Esophagus squamous epithelium (tissue), 5 donors: ENCODE measurements at regions not wholly inside any gene's neighbourhood (a gene's known extent, or its start where the extent isn't known, plus 50 kb on each side); places are given as distances from the start of the nearest gene placed in this dataset.

ENCODE experiments used
- DNase-seq: peaks from one replicate; lab custom pipeline; 2025; lab: John Stamatoyannopoulos, UW
- H3K27ac ChIP-seq, 4 donors: fragments of 200-600 bp; sonication (generic); one replicate each; pipeline ENCODE4 v1.5.1; 2016 to 2019; ENCODE audit warnings: mild to moderate bottlenecking in 1 of 4
- H3K27me3 ChIP-seq, 4 donors: fragments of 200-600 bp; sonication (generic); 1 replicate in 3 of 4; 2 replicates in 1 of 4; pipeline versions ENCODE4 v1.5.1 to v1.6.0; 2017 to 2021; ENCODE audit warnings: antibody characterized with exemption in 1 of 4
- H3K36me3 ChIP-seq, 3 donors: fragments of 200-600 bp; sonication (generic); one replicate each; pipeline ENCODE4 v1.5.1; 2016 to 2019
- H3K4me1 ChIP-seq, 3 donors: fragments of 200-600 bp; sonication (generic); one replicate each; pipeline ENCODE4 v1.5.1; 2017 to 2019
- H3K4me3 ChIP-seq, 4 donors: fragments of 200-600 bp; sonication (generic); 1 replicate in 3 of 4; 2 replicates in 1 of 4; pipeline ENCODE4 v1.5.1; 2016 to 2019; ENCODE audit warnings: mild to moderate bottlenecking in 2 of 4, moderate library complexity in 1 of 4
- H3K9me3 ChIP-seq, 3 donors: fragments of 200-600 bp; sonication (generic); one replicate each; pipeline ENCODE4 v1.5.1; 2016 to 2019
- CTCF ChIP-seq, 6 experiments: fragments of 450-650 bp in 4 of 6; fragments of 200-600 bp in 2 of 6; sonication (generic) in 2 of 6; IDR thresholded peaks; one replicate each; pipeline ENCODE4 v1.5.1; 2016 to 2019; ENCODE audit warnings: antibody characterized with exemption in 6 of 6, mild to moderate bottlenecking in 4 of 6, moderate library complexity in 4 of 6
- POLR2A ChIP-seq, 4 donors: fragments of 450-650 bp; IDR thresholded peaks; one replicate each; pipeline ENCODE4 v1.6.1; 2017; ENCODE audit warnings: antibody characterized with exemption in 4 of 4, mild to moderate bottlenecking in 4 of 4, moderate library complexity in 3 of 4
- whole genome bisulfite sequencing, 2 donors: methylation state at CpG; one replicate each; pipeline ENCODE4 v1.1.5; 2018; 5-methylcytosine and 5-hydroxymethylcytosine counted together
- intact Hi-C: fragments of 100-400 bp; cut with DNase I; formaldehyde crosslinking; loops from one replicate; pipeline ENCODE4 v1.15.0; 2022
- donor health status: DM: yes; HTN: yes; CAD: no.

GRCh38 chr5:125969011-125969813, 454.0 kb upstream of the GRAMD2B start:
- no peak overlapping the region for H3K4me3 ChIP-seq
- no peaks in the 10 kb centered on the region for H3K4me1 ChIP-seq
- H3K27me3 ChIP-seq = peaks cover 0 to 4% (median 0%) of the 10 kb centered on the region in 4 donors
- intact Hi-C loops = no loop called here
- DNase-seq = no peak
- TF ChIP-seq CTCF (IDR thresholded peaks at IDR 0.05) (no peak), POLR2A (IDR thresholded peaks at IDR 0.05) (no peak)
- WGBS, 2 donors = 75% methylated on average over 6 of the region's 6 CpGs
- no peaks in the 10 kb centered on the region for H3K36me3 ChIP-seq
- no peaks in the 10 kb centered on the region for H3K9me3 ChIP-seq
- H3K27ac ChIP-seq = no peak overlapping the region

GRCh38 chr5:125969814-125970171, 453.4 kb upstream of the GRAMD2B start:
- Histone ChIP-seq H3K4me1 (no peaks in the 10 kb centered on the region), H3K9me3 (no peaks in the 10 kb centered on the region), H3K27me3 (peaks cover 0 to 4% (median 0%) of the 10 kb centered on the region in 4 donors), H3K36me3 (no peaks in the 10 kb centered on the region), H3K27ac (no peak overlapping the region), H3K4me3 (no peak overlapping the region)
- DNase-seq = no peak
- WGBS, 2 donors = 85 to 90% methylated on average over 1 of the region's 1 CpG
- TF ChIP-seq POLR2A (IDR thresholded peaks at IDR 0.05) (no peak), CTCF (IDR thresholded peaks at IDR 0.05) (no peak)
- intact Hi-C loops = no loop called here

GRCh38 chr5:125970631-125971307, 452.4 kb upstream of the GRAMD2B start:
- no peak overlapping the region for H3K27ac ChIP-seq
- H3K4me1 ChIP-seq = no peaks in the 10 kb centered on the region
- H3K9me3 ChIP-seq = no peaks in the 10 kb centered on the region
- no peak overlapping the region for H3K4me3 ChIP-seq
- no peaks in the 10 kb centered on the region for H3K36me3 ChIP-seq
- intact Hi-C loops = no loop called here
- WGBS, 2 donors = 74 to 75% methylated on average over 6 to 7 of the region's 7 CpGs
- no peak for TF ChIP-seq CTCF (IDR thresholded peaks at IDR 0.05)
- no peak for TF ChIP-seq POLR2A (IDR thresholded peaks at IDR 0.05)
- H3K27me3 ChIP-seq = peaks cover 0 to 4% (median 0%) of the 10 kb centered on the region in 4 donors
- DNase-seq = no peak

- 78 to 82% methylated on average over 3 of the region's 3 CpGs for WGBS, 2 donors
- no peak overlapping the region for H3K4me3 ChIP-seq
- H3K36me3 ChIP-seq = no peaks in the 10 kb centered on the region
- TF ChIP-seq POLR2A (IDR thresholded peaks at IDR 0.05) (no peak), CTCF (IDR thresholded peaks at IDR 0.05) (no peak)
- H3K27ac ChIP-seq = no peak overlapping the region
- no peaks in the 10 kb centered on the region for H3K4me1 ChIP-seq
- H3K9me3 ChIP-seq = no peaks in the 10 kb centered on the region
- intact Hi-C loops = no loop called here
- H3K27me3 ChIP-seq = no peaks in the 10 kb centered on the region
- no peak for DNase-seq
These were observed 450.5 kb upstream of the GRAMD2B start for GRCh38 chr5:125972706-125973105.

GRCh38 chr5:125974679-125975078, 448.5 kb upstream of the GRAMD2B start:
- Histone ChIP-seq H3K27me3 (no peaks in the 10 kb centered on the region), H3K4me1 (no peaks in the 10 kb centered on the region), H3K9me3 (no peaks in the 10 kb centered on the region), H3K4me3 (no peak overlapping the region), H3K27ac (no peak overlapping the region), H3K36me3 (no peaks in the 10 kb centered on the region)
- 85 to 88% methylated on average over 3 of the region's 3 CpGs for WGBS, 2 donors
- TF ChIP-seq POLR2A (IDR thresholded peaks at IDR 0.05) = no peak
- TF ChIP-seq CTCF (IDR thresholded peaks at IDR 0.05) = no peak
- DNase-seq = no peak
- intact Hi-C loops = no loop called here
